ENCODE measurements at regions not wholly inside any gene's neighbourhood (a gene's known extent, or its start where the extent isn't known, plus 50 kb on each side); places are given as distances from the start of the nearest gene placed in this dataset.

DNA sequence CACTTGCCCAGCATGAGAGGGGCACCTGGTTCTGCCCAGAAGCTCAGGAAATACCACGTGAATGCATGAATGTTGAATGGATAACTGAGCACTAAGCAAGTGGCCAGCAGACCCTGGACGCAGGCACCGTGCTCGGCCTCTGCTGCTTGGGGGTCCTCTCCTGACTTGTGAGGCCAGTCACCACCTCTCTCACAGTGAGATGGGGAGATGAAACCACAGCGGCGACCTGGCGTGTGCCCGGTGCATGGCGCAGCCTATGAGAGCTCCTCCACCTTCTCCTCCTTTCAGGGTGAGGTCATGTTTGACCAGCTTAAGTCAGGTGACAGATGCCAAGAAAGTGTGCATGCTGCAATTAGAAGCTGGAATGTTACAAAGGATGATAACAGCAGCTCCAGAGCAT is 75.5 kb downstream of the HMX1 start:
- no peak for DNase-seq

DNA sequence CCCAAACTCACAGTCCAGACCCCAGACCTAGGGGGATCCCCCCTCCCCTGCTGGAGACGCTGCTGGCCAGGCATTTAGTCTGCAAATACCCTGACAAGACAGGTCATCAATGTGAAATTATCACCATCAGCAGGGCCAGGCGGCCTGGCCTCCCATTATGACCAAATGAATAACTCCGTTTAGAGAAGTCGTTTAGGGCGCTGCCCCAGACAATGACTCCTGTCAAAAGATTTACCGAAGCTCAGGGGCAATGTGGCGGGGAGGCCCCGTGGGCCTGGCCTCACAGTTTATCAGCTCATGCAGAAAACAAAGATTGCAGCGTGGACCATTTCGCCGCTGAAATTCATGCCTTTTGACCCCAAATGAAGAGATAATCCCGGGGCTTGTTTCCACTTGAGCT is 76.5 kb downstream of the HMX1 start:
- no peak for DNase-seq

DNA sequence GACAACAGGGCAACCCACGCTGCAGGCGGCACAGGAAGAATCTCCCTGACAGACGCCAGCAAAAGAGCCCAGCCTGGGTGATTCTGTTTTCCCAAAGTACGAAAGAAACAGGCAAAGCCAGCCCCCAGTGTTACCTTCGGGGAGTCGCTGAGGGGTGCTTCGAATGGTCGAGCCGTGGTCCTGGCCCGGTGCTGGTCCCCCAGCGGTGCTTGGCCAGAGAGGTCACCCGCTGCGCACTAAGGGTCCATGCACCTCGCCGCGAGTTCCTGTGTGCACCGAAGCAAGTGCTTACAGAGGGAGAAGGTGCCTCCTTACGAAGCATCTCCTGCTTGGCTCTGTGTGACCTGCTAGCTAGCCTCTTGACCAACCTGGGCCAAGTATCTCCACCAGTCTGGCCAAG is 77.1 kb downstream of the HMX1 start:
- no peak for DNase-seq

DNA sequence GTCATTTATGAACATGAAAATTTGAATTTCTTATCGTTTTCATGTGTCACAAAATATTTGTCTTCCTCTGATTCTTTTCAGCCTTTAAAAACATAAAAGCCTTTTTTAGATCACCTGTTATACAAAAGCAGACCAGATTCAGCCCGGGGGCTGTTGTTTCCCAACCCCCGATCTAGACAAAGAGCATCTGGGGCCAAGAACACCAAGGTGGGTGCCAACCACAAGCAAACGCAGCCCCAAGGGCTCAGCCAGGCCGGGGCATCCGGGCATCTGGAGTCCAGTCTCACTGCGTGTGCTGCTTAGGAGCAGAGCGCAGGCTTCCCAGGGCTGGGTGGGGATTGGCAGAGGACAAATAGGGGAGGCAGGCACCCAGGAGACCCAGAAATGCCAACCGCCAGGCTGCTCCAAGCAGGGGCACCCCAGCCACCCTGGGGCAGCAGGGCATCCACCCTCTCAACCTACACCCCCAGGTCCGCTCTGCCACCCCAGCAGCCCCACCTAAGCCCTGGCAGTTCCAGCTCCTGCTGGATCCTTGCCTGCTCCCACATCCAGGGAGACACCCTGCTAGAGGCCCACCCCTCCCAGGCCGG is 78.0 kb downstream of the HMX1 start:
- no peak for DNase-seq

DNA sequence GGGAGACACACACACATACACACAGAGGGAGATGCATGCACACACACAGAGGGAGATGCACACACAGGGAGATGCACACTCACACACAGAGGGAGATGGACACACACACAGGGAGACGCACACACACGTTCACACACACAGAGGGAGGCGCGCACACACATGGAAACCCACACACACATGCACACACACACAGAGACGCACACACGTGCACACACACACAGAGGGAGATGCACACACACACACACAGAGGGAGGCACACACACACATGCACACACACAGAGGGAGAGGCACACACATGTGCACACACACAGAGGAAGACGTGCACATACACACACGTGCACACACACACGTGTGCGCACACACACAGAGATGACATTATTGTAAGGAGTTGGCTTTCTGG is 79.1 kb downstream of the HMX1 start:
- no peak for DNase-seq

DNA sequence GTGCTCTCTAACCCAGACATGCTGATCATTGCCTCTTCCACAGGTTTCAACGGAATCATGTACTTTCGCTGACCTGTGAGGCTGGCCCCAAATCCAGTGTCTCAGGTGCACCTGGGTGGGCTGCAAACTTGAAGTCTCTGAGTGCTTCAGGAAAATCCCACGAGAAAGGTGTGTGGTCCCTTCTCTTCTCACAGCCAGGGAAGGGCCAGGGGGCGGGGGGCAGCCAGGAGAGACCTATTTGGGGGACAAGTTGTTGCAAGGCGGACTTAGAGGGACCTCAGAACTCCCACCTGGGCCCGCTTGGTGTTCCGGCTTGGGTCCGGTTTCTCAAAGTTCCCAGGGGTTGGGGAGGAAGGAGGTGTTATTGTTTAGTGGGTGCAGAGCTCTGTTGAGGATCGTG is 80.0 kb downstream of the HMX1 start:
- no peak for DNase-seq

DNA sequence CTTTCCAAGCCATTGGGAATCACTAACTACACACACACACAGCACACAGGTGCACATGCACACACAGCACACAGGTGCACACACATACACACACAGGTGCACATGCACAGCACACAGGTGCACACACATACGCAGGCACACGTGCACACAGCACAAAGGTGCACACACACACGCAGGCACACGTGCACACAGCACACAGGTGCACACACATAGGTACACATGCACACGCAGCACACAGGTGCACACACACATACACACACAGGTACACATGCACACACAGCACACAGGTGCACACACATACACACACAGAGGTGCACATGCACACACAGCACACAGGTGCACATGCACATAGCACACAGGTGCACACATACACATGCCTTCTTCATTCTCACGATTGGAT is 80.9 kb downstream of the HMX1 start:
- no peak for DNase-seq

DNA sequence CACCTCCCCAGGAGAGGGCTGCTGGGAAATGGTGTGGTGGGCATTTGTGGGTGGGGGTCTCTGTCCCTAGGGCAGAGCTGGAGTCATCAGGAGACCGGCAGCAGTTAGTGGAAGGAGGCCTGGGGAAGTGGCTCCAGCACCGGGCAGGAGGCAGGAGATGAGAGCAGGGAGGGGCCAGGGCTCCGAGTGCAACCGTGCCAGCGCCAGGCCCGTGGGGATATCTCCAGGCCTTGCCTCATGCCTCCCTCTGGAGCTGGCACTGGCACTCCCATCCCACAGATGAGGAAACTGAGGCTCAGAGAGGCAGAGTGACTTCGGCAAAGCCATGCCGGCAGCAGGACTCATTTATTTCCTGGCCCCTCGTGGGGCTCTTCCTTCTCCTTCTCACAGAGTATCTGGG is 83.5 kb downstream of the HMX1 start:
- no peak for DNase-seq

DNA sequence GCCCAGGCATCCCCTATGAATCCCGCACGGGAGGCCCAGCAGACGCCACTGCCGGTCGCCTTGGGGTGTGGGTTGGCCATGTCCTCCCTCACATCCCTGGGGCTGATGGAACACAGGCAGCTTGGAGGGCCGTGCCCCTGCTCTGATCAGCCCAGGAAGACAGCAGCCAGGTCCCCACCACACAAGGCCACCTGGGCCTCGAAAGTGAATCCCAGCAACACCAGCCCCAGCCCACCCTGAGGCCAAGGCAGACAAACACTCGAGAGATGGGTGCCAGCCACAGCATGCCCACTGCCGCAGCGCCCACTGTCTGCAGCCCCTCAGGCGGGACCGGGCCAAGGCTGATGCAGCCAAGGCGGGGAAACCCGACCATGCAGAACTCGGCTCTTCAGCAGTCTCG is 85.5 kb downstream of the HMX1 start:
- no peak for DNase-seq

DNA sequence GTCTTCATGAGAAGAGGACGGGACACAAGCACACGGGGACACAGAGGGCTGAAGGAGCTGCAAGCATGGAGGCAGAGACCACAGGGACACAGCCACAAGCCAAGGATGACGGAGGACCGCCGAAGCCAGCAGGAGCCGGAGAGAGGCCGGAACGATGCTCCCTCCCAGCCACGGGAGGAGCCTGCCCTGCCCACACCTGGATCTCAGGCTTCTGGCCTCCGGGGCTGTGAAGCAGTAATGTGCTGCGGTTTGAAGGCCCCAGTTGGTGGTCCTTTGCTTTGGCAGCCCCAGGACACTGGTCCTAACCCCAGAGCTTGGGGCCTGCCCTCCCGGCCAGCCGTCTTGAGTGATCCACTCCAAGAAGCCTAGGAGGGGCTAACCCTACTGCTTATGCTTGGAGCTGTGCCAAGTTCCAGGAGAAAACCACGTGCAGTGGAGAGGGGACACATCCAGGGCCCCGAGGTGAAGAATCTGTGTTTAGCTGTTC is 85.9 kb downstream of the HMX1 start:
- no peak for DNase-seq

DNA sequence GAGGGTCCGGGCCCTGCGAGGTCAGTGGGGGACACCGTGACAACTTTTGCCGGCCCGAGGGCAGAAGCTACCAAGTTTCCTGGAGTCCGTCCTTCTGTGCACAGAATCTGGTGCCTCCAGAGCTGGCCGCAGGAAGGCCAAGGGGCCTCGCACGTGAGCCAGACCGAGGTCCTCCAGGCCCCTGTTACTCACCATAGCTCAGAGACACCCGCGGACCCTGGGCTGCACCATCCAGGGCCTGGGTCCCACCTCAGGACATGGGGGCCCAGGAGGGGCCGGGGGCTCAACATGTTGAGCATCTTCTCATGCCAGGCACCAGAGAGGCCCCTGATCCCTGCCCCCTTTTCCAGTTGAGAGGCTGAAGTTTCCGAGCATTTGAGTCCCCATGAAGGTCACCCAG is 87.9 kb downstream of the HMX1 start:
- DNase-seq, result no peak

DNA sequence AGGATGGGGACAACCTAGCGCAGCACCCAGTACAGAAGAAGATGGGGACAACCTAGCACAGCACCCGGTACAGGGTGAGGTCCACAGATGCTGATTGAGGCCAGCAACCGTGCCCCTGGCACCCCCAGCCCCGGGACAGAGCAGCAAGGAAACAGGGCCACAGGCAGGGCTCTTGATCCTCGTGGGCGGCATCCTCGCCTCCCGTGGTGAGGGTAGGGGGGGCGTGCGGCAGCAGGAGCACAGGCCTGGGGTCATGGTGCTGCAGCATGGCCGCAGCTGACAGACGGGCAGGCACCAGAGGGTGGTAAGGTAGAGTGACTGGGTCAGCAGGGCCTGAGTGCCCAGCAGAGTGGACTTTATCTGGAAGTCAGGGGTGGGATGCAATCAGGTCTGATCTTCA is 89.5 kb downstream of the HMX1 start:
- no peak for DNase-seq

DNA sequence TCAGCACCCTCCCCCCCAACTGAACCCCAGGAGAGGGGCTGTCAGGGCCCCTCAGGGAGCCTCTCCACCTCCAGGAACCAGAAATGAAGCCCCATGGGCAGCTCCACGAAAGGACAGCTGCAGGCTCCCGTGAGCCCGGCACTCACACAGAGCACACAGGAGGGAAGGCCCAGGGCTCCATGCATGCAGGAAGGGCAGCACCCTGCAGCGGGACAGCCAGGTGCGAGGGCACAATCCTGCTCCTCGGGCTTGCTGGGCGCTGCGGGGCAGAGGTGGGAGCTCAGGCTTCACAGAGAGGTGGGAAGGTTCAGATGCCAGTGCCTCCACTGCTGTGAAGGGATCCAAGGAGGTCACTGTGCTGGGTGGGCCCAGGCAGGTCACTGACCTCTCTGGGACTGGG is 90.0 kb downstream of the HMX1 start:
- no peak for DNase-seq

DNA sequence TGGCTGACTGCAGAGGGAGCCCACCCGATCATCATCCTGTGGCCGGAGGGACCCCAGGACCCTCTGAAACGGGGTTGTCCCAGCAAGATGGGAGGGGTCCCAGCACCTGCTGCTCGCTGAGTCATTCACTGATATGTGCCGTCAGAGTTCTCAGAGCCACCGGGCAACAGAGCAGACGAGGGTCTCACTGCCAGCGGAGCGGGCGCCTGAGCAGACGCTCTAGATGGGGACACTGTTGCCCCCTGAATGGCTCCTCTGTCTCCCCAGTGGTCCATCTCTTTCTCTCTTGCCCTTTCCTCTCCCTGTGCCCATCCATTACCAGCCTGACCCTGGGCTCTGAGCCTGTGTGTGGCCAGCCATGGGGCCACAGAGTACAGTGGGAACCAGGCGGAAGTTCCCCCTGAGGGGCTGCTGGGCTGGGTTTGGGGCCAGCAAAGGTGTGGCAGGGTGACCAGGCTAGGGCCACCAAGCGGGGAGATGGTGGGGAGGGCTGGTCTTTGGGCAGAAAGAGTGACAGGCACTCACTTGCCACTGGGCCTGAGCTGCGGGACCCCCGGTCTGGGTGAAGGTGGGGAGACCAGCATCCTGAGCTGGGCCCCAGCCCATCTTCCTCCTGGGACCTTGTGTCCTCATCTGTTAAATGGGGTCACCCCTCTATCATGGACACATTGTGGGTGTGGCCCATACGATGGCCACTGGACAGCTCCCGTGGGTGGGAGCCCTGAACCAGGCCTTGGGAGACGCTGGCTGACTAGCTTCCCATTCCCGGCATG is 90.9 kb downstream of the HMX1 start:
- no peak for DNase-seq

DNA sequence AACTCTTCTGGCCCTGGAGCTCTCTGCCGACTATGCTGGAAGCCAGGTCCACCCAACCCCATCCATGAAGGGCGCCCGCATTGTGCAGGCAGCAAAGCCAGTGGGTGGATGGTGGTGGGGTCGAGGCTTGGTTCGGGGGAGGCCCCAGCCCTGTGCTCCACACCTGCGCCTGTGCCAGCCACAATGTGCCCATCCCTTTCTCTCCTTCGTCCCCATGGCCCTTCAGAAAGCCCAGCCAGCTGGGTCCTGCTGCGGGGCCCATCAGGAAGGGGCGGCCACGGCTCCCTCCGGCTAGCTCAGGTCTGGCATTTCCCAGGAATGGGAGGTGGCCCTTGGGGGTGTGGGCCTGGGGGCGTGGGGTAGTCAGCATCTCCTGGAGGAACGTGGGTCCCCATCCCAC is 91.6 kb downstream of the HMX1 start:
- DNase-seq, result no peak

DNA sequence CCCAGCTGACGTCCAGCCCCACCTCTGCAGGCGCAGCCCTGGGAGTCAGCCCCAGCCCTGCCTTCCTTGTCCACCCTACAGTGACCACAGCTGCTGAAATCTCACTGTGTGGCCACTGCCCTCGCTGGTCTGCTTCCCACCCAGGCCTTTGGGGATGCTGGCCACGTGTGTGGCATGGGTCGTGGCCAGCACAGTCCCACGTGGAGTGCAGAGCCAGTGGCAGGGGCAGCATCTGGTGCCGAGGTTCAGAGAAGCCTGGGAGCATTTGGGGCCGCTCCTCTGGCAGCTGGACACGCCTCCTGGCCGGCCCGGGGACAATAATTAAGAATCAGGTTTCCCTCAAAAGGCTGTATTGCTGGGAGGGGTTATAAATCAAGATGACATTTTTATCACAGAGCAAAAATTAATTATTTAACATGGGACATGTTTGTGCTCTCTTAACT is 92.1 kb downstream of the HMX1 start:
- DNase-seq, result no peak

DNA sequence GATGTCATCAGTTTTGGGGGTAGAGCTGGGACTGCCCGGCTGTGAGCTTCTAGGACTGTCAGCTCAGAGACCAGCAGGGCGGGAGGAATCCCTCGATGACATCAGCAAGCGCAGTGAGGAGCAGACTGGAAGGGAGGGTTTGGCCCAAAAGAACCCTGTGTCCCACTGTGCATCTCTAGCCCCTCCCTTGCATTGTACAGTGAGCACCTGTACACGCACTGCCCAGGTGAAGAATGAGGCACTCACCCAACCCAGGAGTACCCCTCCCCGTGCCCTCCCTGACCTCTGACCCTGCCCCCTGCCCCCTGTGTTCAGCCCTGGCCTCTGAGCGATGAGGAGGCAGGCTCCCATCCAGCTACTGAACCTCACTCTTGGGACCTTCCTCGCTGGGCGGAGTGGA is 92.9 kb downstream of the HMX1 start:
- no peak for DNase-seq

DNA sequence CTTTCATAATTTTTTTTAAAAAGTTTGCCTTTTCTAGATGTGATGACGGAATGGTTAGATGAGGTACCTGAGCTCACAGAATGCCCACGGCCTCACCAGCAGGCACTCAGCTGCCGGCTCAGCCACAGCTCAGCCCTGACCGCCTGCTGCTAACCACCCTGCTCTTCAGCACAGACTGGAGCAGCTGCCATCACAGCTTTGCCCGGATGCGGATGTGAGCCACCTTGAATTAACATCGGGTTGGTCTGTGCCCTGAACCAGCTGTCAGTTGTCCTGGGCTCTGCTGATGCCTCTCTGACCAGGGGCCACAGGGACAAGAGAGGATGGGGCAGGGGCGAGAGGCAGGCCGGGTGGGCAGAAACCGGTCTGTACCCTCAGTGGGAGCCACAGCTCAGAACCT is 93.3 kb downstream of the HMX1 start:
- no peak for DNase-seq

DNA sequence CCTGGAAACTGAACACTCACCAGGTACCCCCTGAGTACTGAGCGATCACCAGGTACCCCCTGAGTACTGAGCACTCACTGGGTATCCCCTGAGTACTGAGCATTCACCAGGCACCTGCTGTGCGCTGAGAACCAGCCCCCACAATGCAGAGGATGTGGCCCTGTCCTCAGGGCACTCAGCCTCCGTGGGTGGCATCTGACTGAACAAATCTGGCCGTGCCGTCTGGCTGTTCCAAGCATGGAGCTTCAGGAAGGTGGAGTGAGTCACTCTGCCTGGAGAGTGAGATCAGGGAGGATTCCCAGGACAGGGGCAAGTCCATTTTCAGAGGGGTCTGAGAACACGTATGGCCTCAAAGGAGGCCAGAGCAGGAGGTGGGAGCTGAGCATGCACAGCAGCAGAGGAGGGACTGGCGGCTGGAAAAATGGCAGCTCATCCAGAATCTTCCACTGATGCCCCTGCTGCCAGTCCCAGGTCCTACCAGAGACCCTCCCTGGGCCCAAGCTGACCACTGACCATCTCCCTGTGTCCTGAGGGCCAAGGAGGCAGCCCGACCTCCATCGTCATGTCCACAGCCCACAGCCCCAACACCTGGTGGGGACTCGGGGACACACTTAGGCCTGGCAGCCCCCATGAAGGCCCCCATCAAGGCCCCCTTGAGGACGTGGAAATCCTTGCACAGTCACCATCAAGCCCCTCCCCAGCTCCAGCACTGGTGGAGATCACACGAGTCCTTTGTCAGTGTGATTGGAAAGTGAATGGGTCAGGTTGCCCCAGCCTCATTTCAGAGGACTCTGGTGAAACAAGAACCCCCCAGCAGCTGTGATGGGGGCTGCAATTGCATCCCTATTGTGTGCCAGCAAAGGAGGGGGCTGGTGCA is 94.1 kb downstream of the HMX1 start:
- no peak for DNase-seq

DNA sequence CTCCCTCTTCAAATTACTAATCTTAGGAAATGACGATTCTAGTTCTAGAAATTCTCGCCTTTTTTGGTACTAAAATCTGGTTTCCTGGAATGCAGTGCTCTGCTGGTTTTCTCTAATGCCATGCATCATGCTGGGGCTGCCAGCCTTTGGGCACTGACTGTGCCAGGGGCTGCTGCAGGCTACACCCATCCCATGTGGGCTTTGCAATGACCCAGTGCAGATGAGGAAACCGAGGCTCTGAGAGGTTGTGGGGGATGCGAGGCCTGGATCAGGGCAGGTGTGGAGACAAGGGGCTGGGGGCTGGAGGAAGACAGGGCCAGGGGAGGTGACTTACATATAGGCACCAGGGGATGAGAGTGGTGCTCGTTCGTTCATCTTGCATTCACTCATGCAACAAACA is 95.3 kb downstream of the HMX1 start:
- DNase-seq, result no peak

DNA sequence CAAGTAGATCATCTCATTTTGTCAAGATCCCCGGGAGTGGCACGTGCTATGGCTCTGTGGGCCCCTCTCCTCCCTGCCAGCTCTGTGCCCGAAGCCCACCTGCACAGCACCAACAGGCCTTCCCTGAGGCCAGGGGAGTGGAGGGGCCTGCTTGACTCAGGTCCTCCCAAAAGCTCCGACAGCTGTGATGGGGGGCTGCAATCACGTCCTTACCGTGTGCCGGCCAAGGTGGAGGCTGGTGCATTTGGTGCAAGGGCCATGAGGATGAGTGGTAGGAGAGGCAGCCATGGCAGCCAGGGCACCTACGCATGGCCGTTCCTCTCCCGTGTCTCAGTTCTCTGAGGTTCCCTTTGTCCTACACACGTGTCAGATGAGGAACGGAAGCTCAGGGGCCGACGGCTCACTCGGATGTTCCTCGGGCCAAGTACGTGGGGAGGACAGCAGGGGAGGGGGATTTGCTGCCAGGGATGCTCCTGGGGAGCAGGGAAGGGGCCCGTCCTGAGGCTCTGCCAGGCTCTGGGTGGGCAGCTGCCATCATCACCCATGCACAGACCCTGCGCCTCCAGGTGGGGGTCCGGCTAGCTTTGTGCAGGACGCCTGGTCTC is 95.8 kb downstream of the HMX1 start:
- DNase-seq, result no peak

DNA sequence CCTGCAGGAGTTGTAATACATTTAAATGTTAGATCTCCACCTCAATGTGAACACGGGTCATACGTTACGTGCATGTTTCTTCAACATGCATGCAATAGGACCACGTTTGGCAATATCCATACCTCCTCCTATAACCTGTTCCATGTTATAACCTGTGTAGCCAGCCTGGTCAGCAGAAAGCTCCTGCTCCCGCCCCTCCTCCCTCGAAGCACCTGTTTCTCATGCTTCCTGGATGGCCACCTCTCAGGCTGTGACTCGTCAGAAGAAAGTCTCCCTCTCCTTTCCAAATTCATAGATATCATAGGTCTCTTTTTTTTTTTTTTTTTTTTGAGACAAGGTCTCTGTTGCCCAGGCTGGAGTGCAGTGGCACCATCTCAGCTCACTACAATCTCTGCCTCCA is 96.5 kb downstream of the HMX1 start:
- no peak for DNase-seq

DNA sequence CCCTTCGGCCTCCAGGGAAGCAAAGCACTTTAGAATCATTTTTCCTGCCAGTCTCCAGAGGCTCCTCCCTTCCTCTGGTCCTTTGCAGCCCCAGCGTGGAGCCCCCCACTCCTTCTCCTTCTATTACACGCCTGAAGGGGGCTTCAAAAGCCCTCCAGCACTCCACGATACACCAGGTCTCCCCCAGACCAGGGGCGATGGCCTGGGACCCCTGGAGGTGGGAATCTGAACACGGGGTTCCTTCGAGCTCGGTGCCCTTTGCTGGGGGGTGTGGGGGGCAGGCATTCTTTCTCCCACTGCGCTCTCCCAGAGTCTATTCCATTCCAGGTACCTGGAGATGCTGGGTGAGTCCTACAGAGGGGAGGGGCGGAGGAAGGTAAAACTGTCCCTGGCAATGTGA is 97.6 kb downstream of the HMX1 start:
- no peak for DNase-seq
